ENCODE measurements at regions not wholly inside any gene's neighbourhood (a gene's known extent, or its start where the extent isn't known, plus 50 kb on each side); places are given as distances from the start of the nearest gene placed in this dataset.

DNA sequence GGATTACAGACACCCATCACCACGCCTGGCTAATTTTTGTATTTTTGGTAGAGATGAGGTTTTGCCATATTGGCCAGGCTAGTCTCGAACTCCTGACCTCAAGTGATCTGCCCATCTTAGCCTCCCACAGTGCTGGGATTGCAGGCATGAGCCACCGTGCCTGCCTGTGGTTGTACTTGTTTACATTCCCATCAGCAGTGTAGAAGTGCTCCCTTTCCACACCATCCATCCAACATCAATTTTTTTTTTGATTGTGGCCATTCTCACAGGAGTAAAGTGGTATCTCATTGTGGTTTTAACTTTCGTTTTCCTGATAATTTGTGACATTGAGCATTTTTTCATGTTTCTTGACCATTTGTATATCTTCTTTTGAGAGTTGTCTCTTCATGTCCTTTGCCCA, 1019.4 kb upstream of the SLC10A2 start:
- TF ChIP-seq, protein P1, sequence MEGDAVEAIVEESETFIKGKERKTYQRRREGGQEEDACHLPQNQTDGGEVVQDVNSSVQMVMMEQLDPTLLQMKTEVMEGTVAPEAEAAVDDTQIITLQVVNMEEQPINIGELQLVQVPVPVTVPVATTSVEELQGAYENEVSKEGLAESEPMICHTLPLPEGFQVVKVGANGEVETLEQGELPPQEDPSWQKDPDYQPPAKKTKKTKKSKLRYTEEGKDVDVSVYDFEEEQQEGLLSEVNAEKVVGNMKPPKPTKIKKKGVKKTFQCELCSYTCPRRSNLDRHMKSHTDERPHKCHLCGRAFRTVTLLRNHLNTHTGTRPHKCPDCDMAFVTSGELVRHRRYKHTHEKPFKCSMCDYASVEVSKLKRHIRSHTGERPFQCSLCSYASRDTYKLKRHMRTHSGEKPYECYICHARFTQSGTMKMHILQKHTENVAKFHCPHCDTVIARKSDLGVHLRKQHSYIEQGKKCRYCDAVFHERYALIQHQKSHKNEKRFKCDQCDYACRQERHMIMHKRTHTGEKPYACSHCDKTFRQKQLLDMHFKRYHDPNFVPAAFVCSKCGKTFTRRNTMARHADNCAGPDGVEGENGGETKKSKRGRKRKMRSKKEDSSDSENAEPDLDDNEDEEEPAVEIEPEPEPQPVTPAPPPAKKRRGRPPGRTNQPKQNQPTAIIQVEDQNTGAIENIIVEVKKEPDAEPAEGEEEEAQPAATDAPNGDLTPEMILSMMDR (conservative IDR thresholded peaks at IDR 0.05; ENCODE audit: low read depth, low read length): no peak
- TF ChIP-seq POLR2A (IDR thresholded peaks at IDR 0.05; ENCODE audit: low read depth, low read length) (no peak), BHLHE40 (IDR thresholded peaks at IDR 0.05; ENCODE audit: low read depth, low read length) (no peak), FOS (IDR thresholded peaks at IDR 0.05; ENCODE audit: low read depth, low read length) (no peak), RCOR1 (IDR thresholded peaks at IDR 0.05; ENCODE audit: insufficient replicate concordance, low read length) (no peak), CEBPB (IDR thresholded peaks at IDR 0.05; ENCODE audit: low read depth, low read length) (no peak), NFE2L2 (IDR thresholded peaks at IDR 0.05; ENCODE audit: low read depth, low read length) (no peak), MAFK (IDR thresholded peaks at IDR 0.05; ENCODE audit: low read depth, low read length) (no peak), RAD21 (IDR thresholded peaks at IDR 0.05; ENCODE audit: low read length) (no peak), SMC3 (IDR thresholded peaks at IDR 0.05; ENCODE audit: low read depth, low read length) (no peak), MXI1 (IDR thresholded peaks at IDR 0.05; ENCODE audit: borderline replicate concordance, low read depth, low read length) (no peak), RFX5 (IDR thresholded peaks at IDR 0.05; ENCODE audit: low read depth, low read length) (no peak)
- TF ChIP-seq, protein P2, sequence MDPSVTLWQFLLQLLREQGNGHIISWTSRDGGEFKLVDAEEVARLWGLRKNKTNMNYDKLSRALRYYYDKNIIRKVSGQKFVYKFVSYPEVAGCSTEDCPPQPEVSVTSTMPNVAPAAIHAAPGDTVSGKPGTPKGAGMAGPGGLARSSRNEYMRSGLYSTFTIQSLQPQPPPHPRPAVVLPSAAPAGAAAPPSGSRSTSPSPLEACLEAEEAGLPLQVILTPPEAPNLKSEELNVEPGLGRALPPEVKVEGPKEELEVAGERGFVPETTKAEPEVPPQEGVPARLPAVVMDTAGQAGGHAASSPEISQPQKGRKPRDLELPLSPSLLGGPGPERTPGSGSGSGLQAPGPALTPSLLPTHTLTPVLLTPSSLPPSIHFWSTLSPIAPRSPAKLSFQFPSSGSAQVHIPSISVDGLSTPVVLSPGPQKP (IDR thresholded peaks at IDR 0.05; ENCODE audit: borderline replicate concordance, low read depth, low read length): no peak
- TF ChIP-seq, protein P3, sequence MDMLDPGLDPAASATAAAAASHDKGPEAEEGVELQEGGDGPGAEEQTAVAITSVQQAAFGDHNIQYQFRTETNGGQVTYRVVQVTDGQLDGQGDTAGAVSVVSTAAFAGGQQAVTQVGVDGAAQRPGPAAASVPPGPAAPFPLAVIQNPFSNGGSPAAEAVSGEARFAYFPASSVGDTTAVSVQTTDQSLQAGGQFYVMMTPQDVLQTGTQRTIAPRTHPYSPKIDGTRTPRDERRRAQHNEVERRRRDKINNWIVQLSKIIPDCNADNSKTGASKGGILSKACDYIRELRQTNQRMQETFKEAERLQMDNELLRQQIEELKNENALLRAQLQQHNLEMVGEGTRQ (IDR thresholded peaks at IDR 0.05; ENCODE audit: low read depth, low read length): no peak

Data from IMR-90 (cell line).